Endothelial cell (in vitro differentiated cells): ENCODE measurements at regions not wholly inside any gene's neighbourhood (a gene's known extent, or its start where the extent isn't known, plus 50 kb on each side); places are given as distances from the start of the nearest gene placed in this dataset.

Source experiments
- DNase-seq: peaks from one replicate; pipeline ENCODE4 v3.0.0; 2021; ENCODE audit warnings: low spot score
- H3K27ac Mint-ChIP-seq: one replicate; pipeline ENCODE4 v1.8.0; 2021; ENCODE audit warnings: mixed read lengths, inconsistent platforms; ENCODE audit not compliant: unreplicated experiment
- H3K27me3 Mint-ChIP-seq: one replicate; pipeline ENCODE4 v1.8.0; 2021; ENCODE audit warnings: mild to moderate bottlenecking, moderate library complexity, mixed read lengths, inconsistent platforms; ENCODE audit not compliant: unreplicated experiment
- H3K36me3 Mint-ChIP-seq: one replicate; pipeline ENCODE4 v1.8.0; 2021; ENCODE audit warnings: mild to moderate bottlenecking, low read depth, mixed read lengths, inconsistent platforms; ENCODE audit not compliant: unreplicated experiment
- H3K4me1 Mint-ChIP-seq: one replicate; pipeline ENCODE4 v1.8.0; 2021; ENCODE audit warnings: mild to moderate bottlenecking, mixed read lengths, inconsistent platforms; ENCODE audit not compliant: unreplicated experiment
- H3K4me3 Mint-ChIP-seq: one replicate; pipeline ENCODE4 v1.8.0; 2021; ENCODE audit warnings: mild to moderate bottlenecking, mixed read lengths, inconsistent platforms; ENCODE audit not compliant: unreplicated experiment
- H3K9me3 Mint-ChIP-seq: one replicate; pipeline ENCODE4 v1.8.0; 2021; ENCODE audit warnings: mixed read lengths, inconsistent platforms; ENCODE audit not compliant: unreplicated experiment
- TF ChIP-seq, protein P1 (sequence below): fragments of 200-600 bp; sonication (generic); IDR thresholded peaks from one replicate; pipeline ENCODE4 v1.5.0; 2021; ENCODE audit warnings: antibody characterized with exemption; ENCODE audit not compliant: unreplicated experiment

DNA sequence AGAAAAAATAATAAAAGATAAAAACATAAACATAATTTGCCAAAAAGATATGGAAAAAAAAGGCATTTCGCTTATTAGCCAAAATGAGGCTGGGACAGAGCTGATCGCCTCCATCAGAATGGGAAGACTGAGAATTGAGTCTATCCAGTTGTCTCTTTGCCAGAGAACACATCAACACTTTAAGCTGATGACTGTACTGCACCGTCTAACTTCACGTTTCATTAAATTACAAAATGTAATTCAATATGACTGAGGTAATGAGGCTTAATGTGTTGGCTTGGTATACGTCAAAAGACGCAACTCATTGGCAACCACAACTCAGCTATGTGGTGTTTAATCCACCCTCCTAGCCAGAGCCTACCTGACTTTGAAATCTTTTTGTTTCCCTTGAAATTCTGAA lies 462.7 kb upstream of the CD180 start:
- Mint-ChIP-seq H3K4me1 (peaks cover 3% of the 10 kb centered on the region), H3K9me3 (no peaks in the 10 kb centered on the region), H3K27ac (no peak overlapping the region), H3K36me3 (no peaks in the 10 kb centered on the region), H3K4me3 (no peak overlapping the region), H3K27me3 (peaks cover 1% of the 10 kb centered on the region)
- no peak for DNase-seq
- TF ChIP-seq, protein P1, sequence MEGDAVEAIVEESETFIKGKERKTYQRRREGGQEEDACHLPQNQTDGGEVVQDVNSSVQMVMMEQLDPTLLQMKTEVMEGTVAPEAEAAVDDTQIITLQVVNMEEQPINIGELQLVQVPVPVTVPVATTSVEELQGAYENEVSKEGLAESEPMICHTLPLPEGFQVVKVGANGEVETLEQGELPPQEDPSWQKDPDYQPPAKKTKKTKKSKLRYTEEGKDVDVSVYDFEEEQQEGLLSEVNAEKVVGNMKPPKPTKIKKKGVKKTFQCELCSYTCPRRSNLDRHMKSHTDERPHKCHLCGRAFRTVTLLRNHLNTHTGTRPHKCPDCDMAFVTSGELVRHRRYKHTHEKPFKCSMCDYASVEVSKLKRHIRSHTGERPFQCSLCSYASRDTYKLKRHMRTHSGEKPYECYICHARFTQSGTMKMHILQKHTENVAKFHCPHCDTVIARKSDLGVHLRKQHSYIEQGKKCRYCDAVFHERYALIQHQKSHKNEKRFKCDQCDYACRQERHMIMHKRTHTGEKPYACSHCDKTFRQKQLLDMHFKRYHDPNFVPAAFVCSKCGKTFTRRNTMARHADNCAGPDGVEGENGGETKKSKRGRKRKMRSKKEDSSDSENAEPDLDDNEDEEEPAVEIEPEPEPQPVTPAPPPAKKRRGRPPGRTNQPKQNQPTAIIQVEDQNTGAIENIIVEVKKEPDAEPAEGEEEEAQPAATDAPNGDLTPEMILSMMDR = no peak

DNA sequence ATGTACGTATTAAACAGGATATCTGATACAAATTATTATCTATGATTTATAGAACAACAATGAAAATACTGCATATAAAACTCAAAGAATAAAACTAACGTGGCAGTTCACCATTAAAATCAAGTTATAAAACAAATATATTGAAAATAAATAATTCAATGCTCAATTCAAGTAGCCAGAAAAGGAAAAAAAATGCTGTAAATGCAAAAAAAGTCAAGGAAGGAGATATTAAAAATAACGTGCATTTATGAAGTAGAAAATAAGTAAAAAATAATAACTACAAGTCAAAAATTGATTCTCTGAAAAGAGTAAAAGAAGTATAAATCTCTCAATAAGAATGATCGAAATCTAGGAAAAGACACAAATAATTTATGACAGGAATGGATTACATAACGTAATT lies 460.5 kb upstream of the CD180 start:
- Mint-ChIP-seq H3K9me3 (no peaks in the 10 kb centered on the region), H3K36me3 (no peaks in the 10 kb centered on the region), H3K27me3 (peaks cover 1% of the 10 kb centered on the region), H3K4me3 (no peak overlapping the region), H3K27ac (no peak overlapping the region), H3K4me1 (peaks cover 3% of the 10 kb centered on the region)
- TF ChIP-seq, protein P1 = no peak
- DNase-seq = no peak

DNA sequence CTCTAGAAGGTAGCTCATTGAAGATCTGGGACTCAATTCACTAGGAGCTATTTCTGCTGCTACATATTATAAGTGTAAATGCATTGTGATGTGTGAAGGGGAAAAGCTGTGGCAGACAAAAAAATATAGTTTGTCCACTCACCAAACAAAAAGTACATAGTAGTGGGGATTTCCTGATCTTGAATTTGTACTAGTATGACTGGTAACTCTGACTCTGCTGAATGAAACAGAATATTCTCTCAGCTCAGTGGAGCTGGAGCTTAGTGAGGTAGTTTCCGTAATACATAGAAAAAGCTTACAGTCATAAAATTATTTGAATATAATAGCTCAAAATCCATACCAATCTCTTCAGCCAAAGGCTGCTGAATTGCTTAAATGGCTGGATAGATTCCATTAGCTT lies 455.6 kb upstream of the CD180 start:
- Mint-ChIP-seq H3K4me3 (no peak overlapping the region), H3K4me1 (no peaks in the 10 kb centered on the region), H3K36me3 (no peaks in the 10 kb centered on the region), H3K27ac (no peak overlapping the region), H3K9me3 (no peaks in the 10 kb centered on the region), H3K27me3 (no peaks in the 10 kb centered on the region)
- DNase-seq = no peak
- TF ChIP-seq, protein P1 = no peak

DNA sequence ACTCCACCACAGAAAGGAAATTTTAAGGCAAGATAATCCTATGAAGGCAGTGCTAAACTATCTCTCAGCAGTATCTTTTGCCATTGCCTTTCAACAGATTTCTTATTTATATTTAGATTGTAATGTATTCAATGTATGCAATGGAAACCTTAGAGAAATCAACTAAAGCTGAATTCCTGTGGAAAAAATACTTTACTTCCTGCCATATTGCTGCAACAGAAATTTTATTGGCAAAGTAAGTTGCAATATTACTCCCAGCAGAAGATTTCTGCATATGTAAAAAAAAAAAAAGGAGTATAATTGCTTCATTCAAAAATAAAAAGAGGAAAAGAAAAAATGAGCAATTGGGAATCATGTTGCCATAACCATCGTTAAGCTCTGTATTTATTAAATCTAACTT lies 454.6 kb upstream of the CD180 start:
- Mint-ChIP-seq H3K36me3 (no peaks in the 10 kb centered on the region), H3K27me3 (no peaks in the 10 kb centered on the region), H3K27ac (no peak overlapping the region), H3K4me1 (no peaks in the 10 kb centered on the region), H3K4me3 (no peak overlapping the region), H3K9me3 (no peaks in the 10 kb centered on the region)
- TF ChIP-seq, protein P1 = no peak
- DNase-seq = no peak

DNA sequence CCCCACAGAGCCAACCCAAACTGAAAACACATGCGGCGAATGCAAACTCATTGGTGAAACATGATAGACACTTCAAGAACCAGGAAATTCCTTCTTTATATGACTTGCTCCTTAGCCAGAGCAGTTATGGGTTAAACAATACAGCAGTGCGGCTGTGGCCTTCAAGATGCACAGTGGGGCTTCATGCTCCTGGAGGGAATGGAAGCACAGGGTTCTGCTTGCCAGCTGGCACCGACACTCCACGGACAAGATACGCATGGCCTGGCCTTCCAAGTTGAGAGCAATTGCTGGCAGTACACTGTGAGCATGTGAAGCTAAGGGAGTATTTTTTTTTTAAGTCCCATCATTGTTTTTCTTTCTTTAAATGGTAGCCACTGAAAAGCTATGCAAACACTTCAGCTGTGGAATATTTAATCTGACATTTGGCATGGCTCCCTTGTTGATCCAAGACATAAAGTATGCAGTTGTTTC lies 451.6 kb upstream of the CD180 start:
- TF ChIP-seq, protein P1 = no peak
- Mint-ChIP-seq H3K27ac (no peak overlapping the region), H3K9me3 (no peaks in the 10 kb centered on the region), H3K36me3 (no peaks in the 10 kb centered on the region), H3K4me1 (no peaks in the 10 kb centered on the region), H3K27me3 (no peaks in the 10 kb centered on the region), H3K4me3 (no peak overlapping the region)
- no peak for DNase-seq
